GM18909 (cell line): ENCODE measurements at regions not wholly inside any gene's neighbourhood (a gene's known extent, or its start where the extent isn't known, plus 50 kb on each side); places are given as distances from the start of the nearest gene placed in this dataset.

Experiments used
- ATAC-seq: cut with Tn5 transposase; IDR thresholded peaks from one replicate; pipeline ENCODE4 v1.9.1; 2021; ENCODE audit warnings: mild to moderate bottlenecking; ENCODE audit not compliant: unreplicated experiment, poor library complexity

DNA sequence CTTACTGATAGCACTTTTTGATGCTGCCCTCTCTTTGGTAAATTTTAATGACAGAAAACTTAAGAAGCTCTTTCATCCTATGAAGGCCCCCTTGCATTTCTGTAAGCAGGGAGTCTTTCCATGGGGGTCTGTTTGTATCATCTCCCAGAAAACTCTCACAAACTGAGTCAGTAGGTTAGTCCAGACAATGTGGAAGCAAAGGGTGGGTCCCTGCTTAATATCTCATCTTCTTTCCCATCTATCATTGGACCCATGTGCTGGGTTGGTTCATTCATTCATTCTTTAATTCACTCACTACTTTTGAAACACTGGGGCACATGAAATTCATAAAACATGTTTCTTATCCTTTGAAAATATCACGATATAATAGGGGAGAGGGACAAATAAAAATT is 164.3 kb downstream of the NTMT2 start:
- ATAC-seq: no peak

DNA sequence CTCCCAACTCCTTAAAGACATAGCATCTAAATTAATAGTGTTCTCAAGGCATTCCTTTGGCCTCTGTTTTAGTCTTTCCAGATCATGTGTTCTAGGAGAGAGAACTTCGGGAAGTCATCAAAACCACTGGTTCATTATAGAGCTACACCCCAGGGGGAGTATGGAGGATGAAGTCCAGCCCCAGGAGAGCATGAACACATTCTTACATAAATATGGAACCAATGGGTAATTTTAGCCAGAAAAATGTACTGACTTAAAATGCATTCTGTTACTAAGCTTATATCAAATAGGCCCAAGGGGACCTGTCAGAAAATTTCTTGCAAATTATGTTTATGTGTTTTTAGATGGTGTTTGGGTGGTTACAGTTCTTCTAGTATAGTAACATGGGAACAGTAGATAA is 165.2 kb downstream of the NTMT2 start:
- no peak for ATAC-seq

DNA sequence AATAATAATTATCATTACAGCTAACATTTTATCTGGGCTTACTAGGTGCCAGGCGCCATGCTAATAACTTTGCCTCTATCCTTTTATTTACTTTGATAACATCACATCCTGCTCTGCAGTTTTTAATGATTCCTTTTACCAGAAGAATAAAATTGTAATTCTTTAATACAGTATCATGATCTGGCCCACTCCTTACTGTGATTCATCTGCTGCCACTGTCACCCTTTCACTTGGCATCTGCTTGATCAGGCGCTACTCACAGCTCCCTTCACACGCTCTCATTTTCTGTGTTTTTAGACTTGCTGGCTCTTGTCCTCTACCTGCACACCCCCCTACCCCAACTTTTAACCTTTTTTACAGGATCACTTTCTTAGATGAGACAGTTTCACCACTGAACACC is 167.5 kb downstream of the NTMT2 start:
- ATAC-seq: no peak

DNA sequence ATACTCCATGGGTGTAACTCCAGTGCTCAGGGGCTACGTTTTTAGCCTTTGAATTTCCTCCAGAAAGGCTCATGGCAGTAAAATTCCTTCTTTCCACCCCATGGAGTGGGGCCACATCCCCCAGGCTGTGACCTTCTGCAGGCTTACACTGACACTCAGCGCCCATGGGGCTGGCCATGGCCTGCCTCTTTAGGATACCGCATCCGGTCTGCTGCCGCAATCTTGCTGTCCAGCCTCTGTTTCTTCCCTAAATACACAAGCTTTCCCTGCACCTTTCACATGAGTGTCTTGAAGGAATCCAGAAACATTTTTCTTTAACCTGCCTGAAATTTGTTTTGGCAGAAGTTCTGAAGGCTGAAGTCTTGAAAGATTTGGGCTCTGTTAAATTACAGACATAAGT is 170.5 kb downstream of the NTMT2 start:
- ATAC-seq: no peak

DNA sequence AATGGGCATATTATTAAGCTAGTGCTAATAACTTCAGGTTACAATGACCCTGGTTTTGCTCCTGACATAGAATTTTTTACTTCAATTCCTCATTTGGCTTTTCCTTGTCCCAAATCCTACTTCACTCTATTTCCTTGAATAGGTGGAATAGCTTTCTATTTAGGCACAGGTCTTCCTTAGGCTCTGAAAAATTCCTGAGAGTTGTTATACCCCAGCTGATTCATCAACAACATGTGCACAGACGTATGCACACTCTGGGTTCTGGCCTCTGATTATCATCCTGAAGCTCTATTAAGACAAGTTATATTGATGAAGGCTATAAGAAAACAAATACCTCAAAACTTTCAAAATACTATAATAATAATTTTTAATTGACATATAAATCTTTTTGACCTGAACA is 172.4 kb downstream of the NTMT2 start:
- ATAC-seq: no peak

DNA sequence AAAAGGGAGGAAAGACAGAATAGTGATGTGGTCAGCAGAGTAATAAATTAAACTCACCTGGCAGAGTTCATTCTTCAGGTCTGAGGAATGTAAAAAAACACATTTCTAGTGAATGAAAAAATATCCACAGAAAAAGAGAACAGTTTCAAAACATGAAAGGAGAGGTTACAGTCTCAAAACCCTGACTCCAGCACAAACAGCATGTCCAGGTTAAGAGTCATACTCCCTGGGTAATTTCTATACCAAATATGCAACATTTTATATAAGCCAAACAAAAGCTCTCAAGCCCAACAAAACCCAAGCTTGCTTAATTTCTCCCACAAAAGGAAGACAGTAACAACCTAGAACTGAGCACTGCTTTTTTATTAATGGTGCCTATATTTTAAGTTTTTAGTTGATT is 173.0 kb downstream of the NTMT2 start:
- ATAC-seq: no peak

DNA sequence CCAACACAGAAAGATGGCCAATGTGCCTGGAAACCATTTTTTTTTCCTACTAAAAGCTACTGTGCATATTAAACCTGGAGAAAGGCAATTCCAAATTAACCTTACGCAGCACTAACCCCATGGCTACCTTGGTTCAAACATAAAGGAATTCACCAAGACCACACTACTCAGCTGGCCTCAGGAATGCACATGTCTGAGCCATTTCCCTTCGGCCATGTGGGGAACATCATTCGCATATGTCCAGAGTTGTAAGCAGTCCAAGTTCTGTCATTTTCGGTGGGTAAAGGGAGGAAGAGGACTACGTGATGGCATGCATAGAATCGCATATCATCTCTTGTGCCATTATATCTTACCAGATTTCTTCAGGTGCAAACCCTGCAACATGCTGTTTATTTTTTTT is 175.4 kb downstream of the NTMT2 start:
- no peak for ATAC-seq

DNA sequence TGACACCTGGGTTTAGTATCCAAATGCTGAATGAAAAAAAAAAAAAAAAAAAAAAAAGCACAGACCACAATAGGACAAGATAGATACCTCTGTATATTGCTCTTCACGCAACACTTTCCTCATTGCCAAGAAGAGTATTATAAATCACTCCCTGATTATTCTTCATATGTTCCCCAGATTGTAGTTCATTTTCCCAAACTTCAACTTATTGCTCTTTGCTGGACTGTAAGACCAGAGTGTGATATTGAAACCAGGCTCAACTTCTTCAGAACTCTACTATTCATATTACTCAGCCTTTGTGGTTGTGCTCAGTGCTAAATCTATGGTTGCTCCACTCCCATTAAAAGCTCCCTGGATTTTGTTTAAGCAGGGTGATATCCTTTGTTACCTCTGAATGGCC is 180.4 kb downstream of the NTMT2 start:
- ATAC-seq: no peak

DNA sequence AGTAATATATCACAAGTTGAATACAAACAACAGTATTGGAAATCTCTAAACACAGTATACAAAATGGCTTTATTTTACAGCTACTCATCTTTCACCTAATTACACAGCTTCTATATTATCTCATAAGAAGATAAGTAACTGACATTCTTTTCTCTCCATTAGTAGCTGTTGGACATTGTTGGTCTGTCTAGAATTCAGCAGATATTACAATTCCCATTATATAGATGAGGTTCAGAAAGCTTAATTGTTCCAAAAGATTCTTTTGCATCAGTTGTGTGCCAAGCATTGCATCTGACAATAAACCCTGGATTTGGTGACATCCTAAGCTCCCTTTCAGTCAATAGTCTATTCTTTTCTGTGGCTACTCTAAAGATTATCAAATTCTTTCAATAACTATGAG is 187.0 kb downstream of the NTMT2 start:
- ATAC-seq: no peak

DNA sequence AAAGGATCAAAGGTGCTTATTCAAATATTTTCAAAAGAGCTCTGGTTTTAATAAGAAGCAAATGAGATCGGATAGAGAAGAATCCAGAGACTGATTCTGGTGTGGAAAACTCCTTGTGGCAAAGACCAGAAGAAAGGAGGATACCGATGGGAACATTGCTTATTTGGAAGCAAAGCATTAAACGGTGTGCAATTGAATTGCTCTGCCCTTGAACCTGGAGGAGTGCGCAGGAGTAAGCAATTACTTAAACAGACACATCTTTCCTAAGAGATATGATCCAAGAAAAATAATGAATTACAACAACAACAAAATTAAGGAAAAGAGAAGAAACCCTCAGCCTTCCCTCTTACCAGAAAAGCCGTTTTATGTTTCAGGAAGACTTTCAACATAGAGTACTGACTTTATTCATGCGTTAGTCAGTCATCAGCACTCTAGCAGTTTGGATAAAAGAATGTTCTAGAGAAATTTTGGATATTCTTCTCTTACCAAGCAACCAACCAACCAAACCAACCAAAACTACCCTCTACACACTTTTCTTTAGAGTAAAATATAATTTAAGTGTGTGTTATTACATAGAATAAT is 191.7 kb downstream of the NTMT2 start:
- no peak for ATAC-seq

DNA sequence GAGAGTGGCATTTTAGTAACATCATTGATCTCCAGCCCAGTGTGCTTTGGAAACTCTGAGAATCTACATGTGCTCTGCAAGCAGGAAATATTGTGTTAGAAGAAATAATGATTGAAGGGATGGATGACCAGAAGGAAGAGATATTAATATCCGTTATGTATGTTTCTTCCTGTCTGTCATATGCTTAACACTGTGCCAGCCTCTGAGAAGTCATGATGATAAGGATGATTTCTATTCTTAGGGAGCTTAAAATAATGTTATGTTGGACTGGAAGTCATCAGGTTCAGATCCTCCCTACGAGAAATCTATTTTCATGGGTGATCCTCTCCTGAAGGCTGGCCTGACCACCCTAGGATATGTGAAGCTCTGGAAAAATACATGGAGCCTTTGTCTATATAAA is 192.4 kb upstream of the GORAB start:
- no peak for ATAC-seq

DNA sequence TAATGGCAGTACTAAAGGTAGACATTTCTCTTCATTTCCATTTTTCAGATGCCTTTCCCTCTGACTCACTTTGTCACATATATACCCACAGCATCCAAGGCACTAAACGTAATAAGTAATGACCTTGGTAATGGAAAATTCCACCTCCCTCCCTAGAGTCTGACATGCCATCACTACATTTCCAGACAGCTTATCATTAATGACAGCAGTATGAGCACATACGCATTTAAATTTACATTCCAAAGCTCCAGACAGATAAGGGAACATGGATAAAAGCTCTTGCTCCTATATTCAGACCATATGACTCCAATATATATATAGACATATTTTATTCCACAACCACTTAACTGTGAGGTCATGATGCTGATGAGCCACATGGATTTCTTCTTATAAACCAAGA is 191.7 kb upstream of the GORAB start:
- ATAC-seq: no peak

DNA sequence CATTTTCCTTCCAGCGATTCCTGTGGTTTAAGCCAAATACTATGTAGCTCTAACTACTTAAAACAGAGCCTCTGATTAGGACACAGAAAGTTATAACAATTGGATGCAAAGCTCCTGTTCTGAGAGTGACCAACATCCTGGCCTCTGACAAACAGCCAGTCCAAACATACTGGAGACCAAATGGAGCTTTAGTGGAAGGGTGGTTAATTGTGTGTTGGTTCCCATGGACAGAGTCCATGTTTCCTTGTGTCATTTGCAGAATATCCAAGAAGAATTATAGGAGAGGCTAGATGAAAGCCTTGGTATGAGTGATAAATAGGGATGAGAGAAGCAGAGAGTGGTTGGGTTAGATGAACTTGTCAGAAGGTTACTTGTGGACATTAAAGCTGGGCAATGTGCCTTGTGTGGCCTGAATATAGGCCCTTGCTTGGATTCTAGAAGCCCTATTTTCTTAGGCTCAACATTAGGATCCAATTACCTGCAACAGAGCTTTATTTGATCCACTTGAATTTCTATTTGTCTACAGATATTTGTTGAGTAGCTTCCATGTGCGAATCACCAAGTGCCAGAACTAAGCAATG is 180.5 kb upstream of the GORAB start:
- ATAC-seq: no peak

DNA sequence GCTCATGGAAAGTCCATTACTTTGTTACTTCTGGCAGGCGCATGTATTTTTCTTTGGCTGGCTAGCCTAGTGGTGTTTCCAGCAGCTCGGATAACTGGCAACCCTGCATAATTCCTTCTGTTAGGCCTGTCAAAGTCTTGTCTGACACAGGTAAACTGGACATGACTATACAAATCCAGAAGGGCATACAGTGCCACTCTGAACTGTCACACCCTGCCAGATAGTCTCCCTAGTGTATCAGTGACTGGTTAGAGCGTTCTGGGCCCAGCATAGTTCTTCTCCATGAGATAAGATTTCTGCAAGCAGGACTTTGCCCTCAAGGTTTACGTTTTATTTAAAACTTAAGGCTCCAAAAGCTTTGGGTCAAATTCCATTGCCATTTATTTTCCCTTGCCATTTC is 177.7 kb upstream of the GORAB start:
- no peak for ATAC-seq

DNA sequence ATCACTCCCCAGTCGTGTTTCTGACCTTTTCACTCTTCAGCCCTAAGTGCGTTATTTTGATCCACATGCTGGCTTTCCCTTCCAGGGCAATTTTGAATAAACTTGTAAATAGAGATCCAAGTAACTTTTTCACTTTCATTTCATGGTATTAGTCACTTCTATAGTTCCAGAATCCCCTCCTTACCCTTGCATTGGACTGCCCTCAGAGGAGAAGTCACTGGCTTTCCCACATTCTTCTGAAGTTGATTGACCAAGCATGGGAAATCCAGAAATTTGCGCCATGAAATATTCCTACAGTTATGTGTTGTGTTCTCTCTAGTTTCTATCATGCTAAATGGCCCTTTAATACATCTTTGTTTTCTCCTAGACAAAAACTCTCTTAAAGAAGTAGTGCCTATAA is 177.3 kb upstream of the GORAB start:
- ATAC-seq: no peak

DNA sequence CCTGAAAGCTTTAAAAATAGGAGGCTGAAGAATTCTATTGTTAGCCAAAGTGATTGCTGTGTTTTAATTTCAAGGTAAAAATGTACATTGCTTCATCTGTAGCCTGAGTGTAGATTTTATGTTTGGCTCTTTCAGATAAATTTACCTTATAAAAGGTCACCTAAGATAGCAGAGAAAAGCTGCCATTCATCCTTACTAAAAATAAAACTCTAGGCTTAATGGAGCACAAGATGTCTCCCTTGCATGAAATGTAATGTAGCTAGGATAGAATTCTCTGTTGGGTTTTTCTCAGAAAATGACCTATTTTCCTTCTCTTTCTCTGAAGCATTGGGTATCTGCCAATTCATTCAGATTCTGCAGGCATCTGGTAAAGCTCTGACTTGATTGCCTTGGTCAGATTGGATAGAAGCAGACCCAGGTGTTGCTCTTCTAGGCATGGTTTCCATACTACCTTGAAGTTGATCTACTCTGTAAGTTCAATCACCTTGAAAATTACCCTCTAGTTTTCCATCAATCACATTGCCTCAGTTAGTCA is 176.6 kb upstream of the GORAB start:
- no peak for ATAC-seq

DNA sequence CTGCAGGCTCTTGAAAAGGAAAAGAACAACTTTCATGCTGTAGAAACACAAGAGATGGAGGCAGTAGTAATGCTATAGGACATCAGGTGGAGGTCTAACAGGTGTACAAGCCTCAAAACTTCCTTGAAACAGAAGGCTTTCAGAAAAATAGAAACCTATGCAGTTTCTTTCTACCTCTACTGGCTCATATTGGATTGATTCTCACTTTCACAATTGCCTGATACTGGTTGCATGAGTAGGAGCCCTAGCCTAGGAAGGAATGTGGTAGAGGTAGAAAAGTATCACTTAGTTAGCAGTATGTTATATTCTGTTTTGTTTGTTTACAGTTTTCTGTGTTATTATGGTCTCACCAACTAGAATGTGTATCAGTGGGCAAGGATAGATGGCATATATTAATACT is 175.4 kb upstream of the GORAB start:
- peak; percentile 40 for ATAC-seq

DNA sequence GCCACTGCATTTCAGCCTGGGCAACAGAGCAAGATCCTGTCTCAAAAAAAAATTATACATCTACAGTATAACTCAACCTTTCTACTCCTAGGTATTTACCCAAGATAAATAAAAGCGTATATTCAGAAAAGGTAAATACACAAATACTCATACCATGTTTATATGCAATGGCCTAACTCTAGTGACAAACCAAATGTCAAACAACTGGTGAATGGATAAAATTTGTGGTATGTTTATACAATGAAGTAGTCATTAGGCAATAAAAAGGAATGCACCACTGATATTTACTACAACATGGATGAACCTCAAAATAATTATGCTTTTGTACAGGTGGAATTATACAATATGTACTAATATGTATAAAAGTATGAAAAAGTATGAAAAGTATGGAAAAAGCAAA is 174.2 kb upstream of the GORAB start:
- ATAC-seq: no peak

DNA sequence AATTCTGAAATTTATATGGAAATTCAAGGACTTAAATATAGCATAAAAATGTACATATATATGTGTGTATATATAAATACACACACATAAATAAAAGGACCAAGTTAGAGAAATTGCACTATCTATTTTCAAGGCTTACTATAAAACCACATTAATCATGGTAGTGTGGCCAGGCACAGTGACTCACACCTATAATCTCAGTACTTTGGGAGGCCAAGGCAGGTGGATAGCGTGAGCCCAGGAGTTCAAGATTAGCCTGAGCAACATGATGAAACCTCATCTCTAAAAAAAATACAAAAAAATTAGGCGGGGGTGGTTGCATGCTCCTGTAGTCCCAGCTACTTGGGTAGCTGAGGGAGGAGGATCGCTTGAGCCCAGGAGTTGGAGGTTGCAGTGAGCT is 171.4 kb upstream of the GORAB start:
- no peak for ATAC-seq

DNA sequence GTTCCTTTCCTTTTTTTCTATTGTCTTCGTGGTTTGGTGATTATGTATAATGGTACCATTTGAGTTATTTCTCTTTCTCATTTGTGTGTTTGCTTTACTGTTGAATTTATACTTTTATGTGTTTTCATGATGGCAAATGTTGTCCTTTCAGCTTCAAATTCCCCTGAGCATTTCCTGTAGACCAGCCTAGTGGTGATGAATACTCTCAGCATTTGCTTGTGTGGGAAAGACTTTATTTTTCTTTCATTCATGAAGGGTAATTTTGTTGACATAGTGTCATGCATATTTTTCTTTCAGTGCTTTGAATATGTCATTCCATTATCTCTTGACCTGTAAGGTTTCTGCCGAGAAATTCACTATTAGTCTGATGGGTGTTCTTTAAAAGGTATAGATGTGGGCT is 166.6 kb upstream of the GORAB start:
- no peak for ATAC-seq

DNA sequence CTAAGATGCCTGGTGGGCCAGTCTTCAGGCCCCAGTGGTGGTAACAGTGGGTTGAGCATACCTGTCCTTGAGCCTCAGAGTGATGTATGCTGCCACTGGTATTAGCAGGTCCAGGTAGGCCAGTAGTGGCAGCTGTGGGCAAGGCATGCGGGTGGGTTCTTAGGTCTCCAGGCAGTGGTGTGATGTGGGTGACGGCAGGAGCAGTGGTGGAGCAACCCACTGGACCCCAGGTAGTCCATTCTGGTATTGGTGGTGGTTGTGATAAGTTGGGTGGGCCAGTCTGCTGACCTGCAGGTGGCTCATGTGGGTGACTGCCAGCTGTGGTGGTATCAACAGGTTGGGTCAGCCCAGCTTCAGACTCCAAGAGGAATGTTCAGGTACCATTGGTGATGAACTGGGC is 165.0 kb upstream of the GORAB start:
- no peak for ATAC-seq

DNA sequence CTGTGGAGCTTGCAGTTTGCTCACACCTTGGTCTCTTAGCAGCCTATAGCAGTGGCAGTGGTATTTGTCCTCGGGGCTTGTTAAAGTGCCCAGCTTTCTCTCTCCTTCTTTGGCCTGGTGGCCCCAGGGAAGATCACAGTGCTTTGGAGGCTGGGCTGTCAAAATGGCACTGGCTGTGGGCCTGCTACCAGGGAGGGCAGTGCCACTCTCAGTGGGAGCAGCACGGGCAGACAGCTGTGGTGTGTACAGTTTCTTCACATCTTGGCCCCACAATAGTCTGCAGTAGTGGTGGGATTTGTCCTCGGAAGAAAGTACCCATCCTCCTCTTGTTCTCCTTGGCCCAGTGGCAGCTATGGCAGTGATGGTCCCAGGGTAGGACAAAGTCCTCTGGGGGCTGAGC is 164.4 kb upstream of the GORAB start:
- ATAC-seq: no peak

DNA sequence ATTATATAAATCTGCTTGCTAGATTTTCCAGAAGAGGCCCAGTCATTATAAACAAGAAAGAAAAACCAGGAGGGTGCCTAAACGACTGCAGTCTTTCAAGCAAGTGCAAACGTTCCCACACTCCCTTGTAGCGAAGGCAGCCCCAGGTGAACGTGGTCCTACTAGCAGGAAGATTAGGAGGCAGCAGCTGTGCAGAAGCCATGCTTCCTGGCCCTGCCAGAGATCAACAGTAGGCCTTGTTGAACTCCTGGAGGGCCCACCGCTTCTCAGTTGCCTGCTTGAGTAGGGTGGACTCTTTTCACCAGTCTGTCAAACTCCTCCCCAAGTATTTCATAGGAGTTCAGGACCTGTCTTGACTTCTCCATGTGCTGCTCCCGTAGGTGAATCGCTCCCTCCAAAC is 163.0 kb upstream of the GORAB start:
- no peak for ATAC-seq
